HG03460 (cell line): ENCODE measurements at regions not wholly inside any gene's neighbourhood (a gene's known extent, or its start where the extent isn't known, plus 50 kb on each side); places are given as distances from the start of the nearest gene placed in this dataset.
"Not testable (repeated sequence)": the region's sequence is repeated elsewhere in the genome, so short reads cannot be mapped to it uniquely, and the experiment has no call there.

Experiments
- ATAC-seq: cut with Tn5 transposase; IDR thresholded peaks from one replicate; pipeline ENCODE4 v1.9.1; 2021; ENCODE audit not compliant: unreplicated experiment

- no peak for ATAC-seq
Observed at GRCh38 chrX:42290608-42291007, 367.3 kb upstream of the CASK start.

- no peak for ATAC-seq
Observed at GRCh38 chrX:42289492-42290385, 366.4 kb upstream of the CASK start.

- ATAC-seq = not testable (repeated sequence)
Observed at GRCh38 chrX:42285681-42286080, 362.3 kb upstream of the CASK start.

- no peak for ATAC-seq
Observed at GRCh38 chrX:42276982-42277690, 353.8 kb upstream of the CASK start.

GRCh38 chrX:42274151-42274550 is 350.8 kb upstream of the CASK start:
- no peak for ATAC-seq

GRCh38 chrX:42273387-42273786 is 350.0 kb upstream of the CASK start:
- ATAC-seq = no peak

GRCh38 chrX:42269186-42269585 is 345.8 kb upstream of the CASK start:
- ATAC-seq = no peak

GRCh38 chrX:42260854-42261253 is 337.5 kb upstream of the CASK start:
- ATAC-seq = no peak

GRCh38 chrX:42248226-42248625 is 324.9 kb upstream of the CASK start:
- no peak for ATAC-seq

GRCh38 chrX:42247241-42247640 is 323.9 kb upstream of the CASK start:
- ATAC-seq = no peak

- no peak for ATAC-seq
Observed at GRCh38 chrX:42246814-42247213, 323.5 kb upstream of the CASK start.

GRCh38 chrX:42242004-42242403 is 318.6 kb upstream of the CASK start:
- ATAC-seq = no peak

- ATAC-seq = no peak
Observed at GRCh38 chrX:42241421-42241820, 318.1 kb upstream of the CASK start.

- no peak for ATAC-seq
Observed at GRCh38 chrX:42237956-42238355, 314.6 kb upstream of the CASK start.

- no peak for ATAC-seq
Observed at GRCh38 chrX:42229533-42229932, 306.2 kb upstream of the CASK start.

- no peak for ATAC-seq
Observed at GRCh38 chrX:42220666-42221065, 297.3 kb upstream of the CASK start.

GRCh38 chrX:42220083-42220482 is 296.7 kb upstream of the CASK start:
- ATAC-seq = no peak

GRCh38 chrX:42219231-42219630 is 295.9 kb upstream of the CASK start:
- ATAC-seq = no peak

GRCh38 chrX:42195506-42195905 is 272.2 kb upstream of the CASK start:
- ATAC-seq = no peak

GRCh38 chrX:42189576-42189975 is 266.2 kb upstream of the CASK start:
- ATAC-seq = no peak

GRCh38 chrX:42188730-42189129 is 265.4 kb upstream of the CASK start:
- no peak for ATAC-seq

GRCh38 chrX:42176789-42177188 is 253.4 kb upstream of the CASK start:
- ATAC-seq = no peak
